AML-193 (cell line): ENCODE measurements at regions not wholly inside any gene's neighbourhood (a gene's known extent, or its start where the extent isn't known, plus 50 kb on each side); places are given as distances from the start of the nearest gene placed in this dataset.
"Not testable (repeated sequence)": the region's sequence is repeated elsewhere in the genome, so short reads cannot be mapped to it uniquely, and the experiment has no call there.

Experiments
- DNase-seq, 2 experiments: peaks; one replicate each; lab custom pipeline; 2025; lab: John Stamatoyannopoulos, UW

DNA sequence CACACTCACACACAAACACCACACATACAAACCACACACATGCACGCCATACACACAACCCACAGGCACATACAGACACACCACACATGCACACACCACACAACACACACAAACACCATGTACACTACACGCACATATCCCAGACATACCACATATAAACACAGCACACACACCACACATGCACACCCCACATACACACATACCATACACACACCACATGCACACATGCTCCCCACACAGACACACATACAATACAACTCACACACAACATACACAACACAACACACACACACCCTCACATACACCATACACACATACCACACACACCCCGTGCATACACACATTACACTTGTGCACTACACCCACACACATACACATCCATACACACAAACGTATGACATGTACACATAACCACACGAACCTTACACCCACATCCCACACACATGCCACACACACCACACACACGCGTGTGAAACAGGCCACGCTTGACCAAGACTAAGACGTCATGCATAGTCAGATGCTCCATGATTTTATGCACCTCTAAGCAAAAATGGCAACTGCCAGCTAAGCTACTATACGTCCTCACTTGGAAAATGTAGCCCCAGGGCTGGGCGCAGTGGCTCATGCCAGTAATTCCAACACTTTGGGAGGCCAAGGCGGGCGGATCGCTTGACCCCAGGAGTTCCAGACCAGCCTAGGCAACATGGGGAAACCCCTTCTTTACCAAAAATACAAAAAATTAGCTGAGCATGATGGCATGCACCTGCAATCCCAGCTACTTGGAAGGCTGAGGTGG lies 77.4 kb upstream of the TMPRSS2 start:
- DNase-seq, result no peak

DNA sequence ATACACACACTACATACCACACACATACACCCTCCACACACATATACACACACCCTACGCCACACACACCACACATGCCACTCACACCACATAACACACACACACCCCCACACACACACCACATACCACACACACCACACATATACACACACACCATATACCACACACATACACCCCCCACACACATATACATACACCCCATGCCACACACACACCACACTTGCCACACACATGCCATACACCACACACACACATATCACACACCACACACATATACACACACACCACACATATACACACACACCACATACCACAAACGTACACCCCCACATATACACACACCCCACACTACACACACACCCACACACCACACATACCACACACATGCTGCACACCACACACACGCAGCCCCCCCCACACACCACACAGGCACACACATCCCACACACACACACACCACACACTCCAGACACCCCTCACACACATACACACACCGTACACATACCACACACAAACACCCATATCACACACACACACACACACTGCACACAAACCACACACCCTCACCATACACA lies 76.7 kb upstream of the TMPRSS2 start:
- DNase-seq, result no peak

- no peak for DNase-seq
Observed at GRCh38 chr21:41583274-41583790, 75.4 kb upstream of the TMPRSS2 start.

- DNase-seq, result no peak
Observed at GRCh38 chr21:41582866-41583265, 74.9 kb upstream of the TMPRSS2 start.

DNA sequence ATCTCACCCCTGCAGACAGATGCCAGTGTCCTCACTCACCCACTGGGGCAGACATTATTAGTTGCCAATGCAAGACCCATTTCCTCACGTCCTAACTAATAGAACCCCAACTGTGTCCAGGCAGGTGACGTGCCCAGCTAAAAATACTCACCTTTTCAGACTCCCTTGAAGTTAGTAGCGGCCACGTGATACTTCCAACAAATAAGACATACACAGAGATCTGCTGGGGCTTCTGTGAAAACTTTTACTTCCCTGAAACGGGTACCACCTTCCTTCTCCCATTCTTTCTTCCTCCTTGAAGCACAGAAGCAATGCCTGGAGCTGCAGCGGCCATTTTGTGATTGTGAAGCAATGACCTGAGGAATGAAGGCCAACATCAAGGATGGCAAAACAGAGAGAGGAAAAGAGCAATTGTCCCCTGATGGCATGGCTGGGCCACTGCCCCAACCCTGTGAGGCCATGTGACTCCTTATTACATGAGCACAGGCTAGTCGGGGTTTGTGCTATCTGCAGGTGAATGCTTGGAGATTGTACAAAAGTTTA lies 74.4 kb upstream of the TMPRSS2 start:
- DNase-seq, result no peak

GRCh38 chr21:41581592-41582228 lies 73.8 kb upstream of the TMPRSS2 start:
- no peak for DNase-seq

GRCh38 chr21:41580758-41581554 lies 73.0 kb upstream of the TMPRSS2 start:
- DNase-seq, result no peak

- no peak for DNase-seq
Observed at GRCh38 chr21:41579692-41580091, 71.7 kb upstream of the TMPRSS2 start.

DNA sequence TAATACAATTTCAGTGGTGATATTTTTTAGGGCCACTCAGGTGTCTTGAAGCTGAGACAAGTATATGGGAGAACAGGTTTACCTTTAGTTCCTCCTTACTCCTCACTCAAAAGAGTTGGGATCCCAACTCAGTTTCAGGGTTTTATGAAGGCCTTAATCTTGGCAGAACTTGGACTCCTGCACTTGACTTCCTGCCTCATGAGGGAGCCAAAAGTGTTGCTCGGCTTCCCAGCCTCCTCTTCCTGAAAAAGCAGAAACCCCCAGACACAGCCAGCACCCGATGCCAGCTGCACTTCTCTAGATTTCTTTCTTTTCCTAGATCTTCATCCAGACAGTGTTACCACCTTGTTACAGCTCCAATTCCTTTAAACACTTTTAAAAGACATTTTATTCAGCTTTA lies 70.8 kb upstream of the TMPRSS2 start:
- no peak for DNase-seq

DNA sequence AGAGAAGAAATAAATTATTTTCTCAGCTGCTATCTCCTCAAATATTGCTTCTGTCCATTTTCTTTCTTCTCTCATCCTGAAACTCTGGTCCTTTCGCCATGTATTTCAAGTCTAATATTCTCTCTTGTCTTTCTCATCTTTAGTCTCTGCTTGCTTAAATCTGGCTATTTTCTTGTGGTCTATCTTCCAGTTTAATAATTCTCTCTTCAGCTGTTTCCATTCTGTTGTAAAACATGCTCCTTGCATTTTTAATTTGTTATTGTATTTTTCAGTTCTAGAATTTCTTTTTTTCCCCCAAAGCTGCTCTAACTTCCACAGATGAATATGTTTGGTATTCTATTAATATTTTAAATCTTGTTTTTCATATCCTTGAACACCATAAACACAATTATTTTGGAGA lies 70.1 kb upstream of the TMPRSS2 start:
- no peak for DNase-seq

DNA sequence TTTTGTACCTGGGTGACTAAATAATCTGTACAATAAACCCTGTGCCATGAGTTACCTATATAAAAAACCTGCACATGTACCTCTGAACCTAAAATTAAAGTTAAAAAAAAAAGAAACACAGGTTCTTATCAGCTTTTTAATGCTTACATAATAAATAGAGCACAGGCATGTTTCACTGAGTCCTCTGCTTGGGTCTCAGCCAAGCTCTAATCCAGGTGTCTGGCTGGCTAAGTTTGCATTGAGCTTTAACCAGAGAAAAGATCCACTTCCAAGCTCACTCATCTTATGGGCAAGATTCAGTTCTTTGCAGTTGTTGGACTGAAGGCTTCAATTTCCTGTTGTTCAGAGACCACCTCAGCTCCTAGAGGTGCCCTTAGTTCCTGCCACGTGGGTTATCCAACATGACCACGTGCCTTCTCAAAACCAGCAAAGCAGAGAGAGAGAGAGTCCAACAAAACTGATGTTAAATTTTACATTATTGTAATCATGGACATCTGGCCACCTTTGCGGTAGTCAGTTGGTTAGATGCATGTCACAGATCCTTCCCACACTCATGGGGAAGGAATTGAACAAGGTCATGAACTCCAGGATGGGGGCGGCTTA lies 68.2 kb upstream of the TMPRSS2 start:
- no peak for DNase-seq

- no peak for DNase-seq
Observed at GRCh38 chr21:41573902-41574690, 66.1 kb upstream of the TMPRSS2 start.

GRCh38 chr21:41571938-41572510 lies 64.1 kb upstream of the TMPRSS2 start:
- no peak for DNase-seq

GRCh38 chr21:41570791-41571355 lies 62.9 kb upstream of the TMPRSS2 start:
- DNase-seq, result no peak

- DNase-seq, result no peak
Observed at GRCh38 chr21:41568606-41569385, 60.8 kb upstream of the TMPRSS2 start.

- DNase-seq, result no peak
Observed at GRCh38 chr21:41567901-41568510, 60.0 kb upstream of the TMPRSS2 start.

GRCh38 chr21:41567237-41567636 lies 59.3 kb upstream of the TMPRSS2 start:
- not testable (repeated sequence) for DNase-seq

DNA sequence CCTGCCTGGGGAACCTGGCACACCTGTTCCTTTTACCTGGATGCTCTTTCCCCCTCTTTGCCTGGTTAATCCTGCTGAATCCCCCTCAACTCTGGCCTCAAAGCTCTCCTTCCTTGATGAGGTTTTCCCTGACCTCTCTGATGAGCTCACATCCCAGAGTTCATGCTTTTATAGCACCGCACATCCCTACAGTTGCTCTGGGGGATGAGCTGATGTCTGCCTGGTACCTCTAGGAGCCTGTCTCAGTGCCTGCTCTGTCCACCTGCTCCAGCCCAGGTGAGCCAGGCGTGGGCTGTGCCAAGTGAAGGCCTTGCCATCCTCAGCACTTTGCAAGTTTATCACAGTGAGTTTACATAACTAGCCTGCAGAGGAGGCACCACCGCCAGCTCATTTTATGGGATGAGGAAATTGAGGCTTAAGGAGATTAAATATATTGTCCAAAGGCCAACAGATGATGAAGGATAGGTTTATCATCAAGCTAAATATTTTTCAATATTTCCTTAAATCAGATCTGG lies 58.6 kb upstream of the TMPRSS2 start:
- DNase-seq, result no peak

DNA sequence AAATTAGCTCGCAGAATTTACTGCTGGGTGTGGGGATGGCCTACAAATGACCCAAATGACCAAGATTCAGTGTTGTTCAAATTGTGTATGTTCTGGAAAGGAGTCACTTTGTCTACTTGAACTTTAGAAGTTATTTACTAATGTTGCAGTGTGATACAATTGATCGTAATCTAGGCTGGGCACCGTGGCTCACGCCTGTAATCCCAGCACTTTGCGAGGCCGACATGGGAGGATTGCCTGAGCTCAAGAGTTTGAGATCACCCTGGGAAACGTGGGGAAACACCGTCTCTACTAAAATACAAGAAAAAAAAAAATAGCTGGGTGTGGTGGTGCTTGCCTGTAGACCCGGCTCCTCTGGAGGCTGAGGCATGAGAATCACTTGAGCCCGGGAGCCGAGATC lies 57.6 kb upstream of the TMPRSS2 start:
- DNase-seq, result no peak
